Right atrium auricular region (tissue), 2 donors: ENCODE measurements at regions not wholly inside any gene's neighbourhood (a gene's known extent, or its start where the extent isn't known, plus 50 kb on each side); places are given as distances from the start of the nearest gene placed in this dataset.
A peak's percentile ranks its signal among the peaks of the same experiment; 100 is the strongest.
"Not testable (repeated sequence)": the region's sequence is repeated elsewhere in the genome, so short reads cannot be mapped to it uniquely, and the experiment has no call there.

Experiments
- DNase-seq: peaks from one replicate; pipeline ENCODE4 v3.0.0-alpha.2; 2019; ENCODE audit warnings: low spot score
- H3K27ac ChIP-seq, 2 donors: fragments of 200-600 bp; sonication (generic); 1 replicate in 1 of 2; 2 replicates in 1 of 2; pipeline ENCODE4 v1.5.1; 2016 to 2019
- H3K27me3 ChIP-seq, 2 donors: fragments of 200-600 bp; sonication (generic); one replicate each; pipeline versions ENCODE4 v1.5.1 to v1.6.0; 2017 to 2019
- H3K36me3 ChIP-seq: fragments of 200-600 bp; sonication (generic); one replicate; pipeline ENCODE4 v1.5.1; 2016
- H3K4me1 ChIP-seq, 2 donors: fragments of 200-600 bp; sonication (generic); one replicate each; pipeline versions ENCODE4 v1.5.1 to v1.6.0; 2017 to 2019
- H3K4me3 ChIP-seq, 2 donors: fragments of 200-600 bp; sonication (generic); 1 replicate in 1 of 2; 2 replicates in 1 of 2; pipeline ENCODE4 v1.5.1; 2017 to 2019; ENCODE audit warnings: mild to moderate bottlenecking in 1 of 2, moderate library complexity in 1 of 2
- H3K9me3 ChIP-seq, 2 donors: fragments of 200-600 bp; sonication (generic); one replicate each; pipeline ENCODE4 v1.5.1; 2019
- TF ChIP-seq, protein P1 (sequence below), 2 donors: fragments of 200-600 bp; sonication (generic); IDR thresholded peaks; one replicate each; pipeline ENCODE4 v1.5.1; 2019; ENCODE audit warnings: antibody characterized with exemption in 2 of 2

DNA sequence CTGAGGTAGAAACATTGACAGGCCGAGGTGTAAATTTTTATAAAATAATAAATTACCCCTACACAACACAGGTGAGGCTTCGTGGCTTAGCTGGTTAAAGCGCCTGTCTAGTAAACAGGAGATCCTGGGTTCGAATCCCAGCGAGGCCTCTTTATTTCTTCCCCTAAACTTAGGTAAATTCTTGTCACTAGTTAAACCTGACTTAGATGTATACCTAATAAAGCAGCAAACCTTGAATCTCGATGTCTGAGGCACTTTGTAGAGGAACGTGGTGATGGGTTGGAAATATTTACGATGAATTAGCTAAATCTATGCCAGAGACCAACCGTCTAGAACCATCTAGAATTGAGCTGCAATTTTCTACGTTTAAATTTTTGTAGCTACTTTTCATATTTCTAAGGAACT, 185.6 kb downstream of the OR2B2 start:
- Histone ChIP-seq H3K4me3 (no peak overlapping the region), H3K27me3 (no peaks in the 10 kb centered on the region), H3K9me3 (no peaks in the 10 kb centered on the region), H3K4me1 (no peaks in the 10 kb centered on the region), H3K36me3 (no peaks in the 10 kb centered on the region), H3K27ac (no peak overlapping the region)
- TF ChIP-seq, protein P1, sequence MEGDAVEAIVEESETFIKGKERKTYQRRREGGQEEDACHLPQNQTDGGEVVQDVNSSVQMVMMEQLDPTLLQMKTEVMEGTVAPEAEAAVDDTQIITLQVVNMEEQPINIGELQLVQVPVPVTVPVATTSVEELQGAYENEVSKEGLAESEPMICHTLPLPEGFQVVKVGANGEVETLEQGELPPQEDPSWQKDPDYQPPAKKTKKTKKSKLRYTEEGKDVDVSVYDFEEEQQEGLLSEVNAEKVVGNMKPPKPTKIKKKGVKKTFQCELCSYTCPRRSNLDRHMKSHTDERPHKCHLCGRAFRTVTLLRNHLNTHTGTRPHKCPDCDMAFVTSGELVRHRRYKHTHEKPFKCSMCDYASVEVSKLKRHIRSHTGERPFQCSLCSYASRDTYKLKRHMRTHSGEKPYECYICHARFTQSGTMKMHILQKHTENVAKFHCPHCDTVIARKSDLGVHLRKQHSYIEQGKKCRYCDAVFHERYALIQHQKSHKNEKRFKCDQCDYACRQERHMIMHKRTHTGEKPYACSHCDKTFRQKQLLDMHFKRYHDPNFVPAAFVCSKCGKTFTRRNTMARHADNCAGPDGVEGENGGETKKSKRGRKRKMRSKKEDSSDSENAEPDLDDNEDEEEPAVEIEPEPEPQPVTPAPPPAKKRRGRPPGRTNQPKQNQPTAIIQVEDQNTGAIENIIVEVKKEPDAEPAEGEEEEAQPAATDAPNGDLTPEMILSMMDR (IDR thresholded peaks at IDR 0.05) = no peak
- no peak for DNase-seq

DNA sequence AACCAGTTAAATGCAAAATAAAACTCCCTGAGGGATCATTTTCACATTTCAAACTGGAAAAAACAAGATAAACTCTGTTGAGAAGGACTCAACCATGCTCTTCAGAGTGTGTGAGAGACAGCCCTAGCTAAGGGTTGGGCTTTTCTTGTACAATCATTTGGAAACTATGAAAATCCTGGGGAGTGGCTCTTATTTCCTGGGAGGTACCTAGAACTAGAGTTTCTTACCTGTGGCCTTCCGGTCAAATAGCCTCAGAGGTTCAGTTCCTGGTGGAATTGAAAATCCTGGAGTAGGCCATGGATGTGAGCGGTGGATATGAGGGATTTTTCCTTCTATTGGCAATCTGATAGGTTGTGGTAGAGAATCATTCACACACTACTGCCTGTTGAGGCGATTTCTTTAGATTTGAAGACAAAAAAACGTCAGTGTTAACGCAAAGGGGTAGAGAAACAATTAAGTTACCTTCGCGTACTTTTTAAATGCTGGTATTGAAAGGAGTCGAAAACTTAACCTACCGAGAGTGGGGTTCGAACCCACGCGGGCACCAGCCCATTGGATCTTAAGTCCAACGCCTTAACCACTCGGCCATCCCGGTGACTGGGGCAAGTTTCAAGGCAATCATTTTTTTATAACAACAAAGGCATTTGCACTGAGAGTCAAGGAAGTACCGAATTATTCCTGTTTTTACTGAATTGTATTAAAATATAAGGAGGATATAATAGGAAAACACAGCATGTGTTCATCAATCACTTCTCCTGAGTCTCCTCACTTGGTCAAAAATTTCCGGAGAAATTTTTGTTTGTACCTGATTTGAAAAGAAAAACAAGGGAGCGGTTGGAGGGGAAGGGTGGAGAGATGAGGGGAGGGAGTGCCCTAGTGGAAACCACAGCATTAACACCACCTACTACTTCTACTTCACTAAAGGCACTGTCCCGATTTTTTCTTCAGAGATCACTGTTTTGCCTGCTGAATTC, 191.3 kb downstream of the OR2B2 start:
- Histone ChIP-seq H3K9me3 (no peaks in the 10 kb centered on the region), H3K4me1 (no peaks in the 10 kb centered on the region), H3K27ac (no peak overlapping the region), H3K4me3 (no peak overlapping the region), H3K36me3 (no peaks in the 10 kb centered on the region), H3K27me3 (no peaks in the 10 kb centered on the region)
- no peak for DNase-seq
- TF ChIP-seq, protein P1 (IDR thresholded peaks at IDR 0.05) = no peak

DNA sequence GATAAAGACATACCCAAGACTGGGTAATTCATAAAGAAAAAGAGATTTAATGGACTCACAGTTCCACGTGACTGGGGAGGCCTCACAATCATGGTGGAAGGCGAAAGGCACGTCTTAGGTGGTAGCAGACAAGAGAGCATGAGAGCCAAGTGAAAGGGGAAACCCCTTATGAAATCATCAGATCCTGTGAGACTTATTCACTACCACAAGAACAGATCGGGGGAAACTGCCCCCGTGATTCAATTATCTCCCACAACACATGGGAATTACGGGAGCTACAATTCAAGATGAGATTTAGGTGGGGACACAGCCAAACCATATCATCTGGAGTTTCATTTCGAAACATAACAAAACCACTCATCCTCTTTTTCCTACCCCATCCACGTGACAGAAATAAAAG, 193.2 kb downstream of the OR2B2 start:
- not testable (repeated sequence) for H3K27me3 ChIP-seq, H3K27ac ChIP-seq, H3K9me3 ChIP-seq, DNase-seq, H3K4me1 ChIP-seq, H3K36me3 ChIP-seq, H3K4me3 ChIP-seq

DNA sequence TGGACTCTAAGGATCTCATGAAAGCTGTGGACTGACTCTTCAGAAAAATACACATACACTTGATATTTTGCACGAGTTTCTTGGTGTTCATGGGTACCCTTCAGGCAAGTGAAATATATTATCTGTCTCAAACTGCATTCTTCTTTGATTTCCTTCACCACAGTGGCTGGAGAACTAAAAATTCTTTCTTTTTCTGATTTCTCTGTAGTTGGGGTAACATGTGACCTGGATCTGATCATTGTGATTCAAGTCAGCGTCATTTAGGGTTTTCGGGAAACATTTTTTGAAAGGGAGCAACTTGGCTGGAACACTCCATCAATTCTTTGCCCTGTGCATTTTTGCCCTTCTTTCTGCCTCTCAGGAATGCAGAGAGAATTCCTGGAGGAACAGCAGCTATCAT, 205.8 kb downstream of the OR2B2 start:
- Histone ChIP-seq H3K9me3 (no peaks in the 10 kb centered on the region), H3K36me3 (no peaks in the 10 kb centered on the region), H3K27ac (no peak overlapping the region), H3K4me3 (no peak overlapping the region), H3K4me1 (no peaks in the 10 kb centered on the region), H3K27me3 (no peaks in the 10 kb centered on the region)
- TF ChIP-seq, protein P1 (IDR thresholded peaks at IDR 0.05) = no peak
- DNase-seq = no peak

DNA sequence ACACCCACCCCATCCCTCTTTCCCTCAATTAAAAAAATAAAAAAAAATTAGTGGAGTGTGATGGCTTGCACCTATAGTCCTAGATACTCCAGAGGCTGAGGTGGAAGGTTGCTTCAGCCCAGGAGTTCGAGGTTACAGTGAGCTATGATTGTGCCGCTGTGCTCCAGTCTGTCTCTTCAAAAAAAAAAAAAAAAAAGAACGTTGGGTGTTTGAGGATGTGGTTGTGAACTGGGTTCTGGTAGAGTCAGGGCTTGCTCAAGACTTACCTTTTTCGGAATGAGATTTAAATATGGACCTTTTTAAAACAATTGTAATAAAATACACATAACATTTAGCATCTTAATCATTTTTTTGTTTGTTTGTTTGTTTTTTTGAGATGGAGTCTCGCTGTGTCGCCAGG, 211.9 kb downstream of the OR2B2 start:
- no peak for DNase-seq
- H3K27me3 ChIP-seq = no peaks in the 10 kb centered on the region
- TF ChIP-seq, protein P1 (IDR thresholded peaks at IDR 0.05) = no peak

DNA sequence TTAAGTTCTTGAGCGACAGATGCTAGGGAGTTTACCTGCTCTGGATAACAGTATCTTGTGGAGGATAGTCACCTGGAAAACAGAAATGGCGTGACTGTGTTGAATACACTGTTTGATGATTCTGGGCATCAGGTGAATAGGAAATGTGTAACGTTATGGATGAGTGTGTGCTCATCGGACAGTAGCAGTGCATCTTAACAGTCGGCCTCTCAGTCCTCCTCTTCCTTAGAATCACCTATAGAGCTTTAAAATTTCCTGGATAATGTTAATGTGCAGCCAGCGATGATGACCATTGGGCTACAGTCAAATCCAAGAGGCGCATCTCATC, 217.7 kb downstream of the OR2B2 start:
- peak overlapping the region in 1 of 2 donors; percentile 36 for H3K4me3 ChIP-seq
- DNase-seq = no peak
- H3K9me3 ChIP-seq = no peaks in the 10 kb centered on the region
- no peaks in the 10 kb centered on the region for H3K36me3 ChIP-seq
- H3K4me1 ChIP-seq = peaks cover 0 to 11% of the 10 kb centered on the region in 2 donors
- TF ChIP-seq, protein P1 (IDR thresholded peaks at IDR 0.05) = no peak
- no peak overlapping the region for H3K27ac ChIP-seq
- peaks cover 0 to 5% of the 10 kb centered on the region in 2 donors for H3K27me3 ChIP-seq

More for the DNA sequence above, 211.9 kb downstream of the OR2B2 start:
- Histone ChIP-seq H3K9me3 (no peaks in the 10 kb centered on the region), H3K4me1 (no peaks in the 10 kb centered on the region), H3K36me3 (no peaks in the 10 kb centered on the region), H3K4me3 (no peak overlapping the region), H3K27ac (no peak overlapping the region)
